22Rv1 (cell line): ENCODE measurements at regions not wholly inside any gene's neighbourhood (a gene's known extent, or its start where the extent isn't known, plus 50 kb on each side); places are given as distances from the start of the nearest gene placed in this dataset.

Experiments
- ZFX ChIP-seq: fragments of 450-650 bp; IDR thresholded peaks from 2 replicates; pipeline ENCODE4 v1.6.1; 2017; ENCODE audit warnings: antibody characterized with exemption, borderline replicate concordance
- TF ChIP-seq, protein P1 (sequence below): fragments of 450-650 bp; IDR thresholded peaks from 2 replicates; pipeline ENCODE4 v1.5.1; 2017; ENCODE audit warnings: mild to moderate bottlenecking

DNA sequence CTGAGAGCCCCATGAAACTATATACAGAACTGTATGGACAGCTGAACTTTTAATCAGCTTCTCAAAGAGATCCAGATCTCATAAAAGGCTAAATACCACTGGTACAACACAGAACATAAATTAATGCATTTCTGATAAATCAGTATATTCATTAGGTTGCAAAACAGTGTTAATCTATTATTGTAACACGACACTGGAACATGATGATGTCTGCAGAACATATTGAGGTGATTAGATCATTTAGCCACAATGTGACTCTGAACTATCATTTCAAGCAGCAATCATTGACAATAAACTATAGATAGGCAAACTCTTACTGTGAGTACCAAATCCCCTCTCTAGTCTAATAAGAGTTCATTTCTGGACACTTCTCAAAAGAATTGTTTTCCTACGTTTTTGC, 50.3 kb downstream of the GASK1B start:
- TF ChIP-seq, protein P1, sequence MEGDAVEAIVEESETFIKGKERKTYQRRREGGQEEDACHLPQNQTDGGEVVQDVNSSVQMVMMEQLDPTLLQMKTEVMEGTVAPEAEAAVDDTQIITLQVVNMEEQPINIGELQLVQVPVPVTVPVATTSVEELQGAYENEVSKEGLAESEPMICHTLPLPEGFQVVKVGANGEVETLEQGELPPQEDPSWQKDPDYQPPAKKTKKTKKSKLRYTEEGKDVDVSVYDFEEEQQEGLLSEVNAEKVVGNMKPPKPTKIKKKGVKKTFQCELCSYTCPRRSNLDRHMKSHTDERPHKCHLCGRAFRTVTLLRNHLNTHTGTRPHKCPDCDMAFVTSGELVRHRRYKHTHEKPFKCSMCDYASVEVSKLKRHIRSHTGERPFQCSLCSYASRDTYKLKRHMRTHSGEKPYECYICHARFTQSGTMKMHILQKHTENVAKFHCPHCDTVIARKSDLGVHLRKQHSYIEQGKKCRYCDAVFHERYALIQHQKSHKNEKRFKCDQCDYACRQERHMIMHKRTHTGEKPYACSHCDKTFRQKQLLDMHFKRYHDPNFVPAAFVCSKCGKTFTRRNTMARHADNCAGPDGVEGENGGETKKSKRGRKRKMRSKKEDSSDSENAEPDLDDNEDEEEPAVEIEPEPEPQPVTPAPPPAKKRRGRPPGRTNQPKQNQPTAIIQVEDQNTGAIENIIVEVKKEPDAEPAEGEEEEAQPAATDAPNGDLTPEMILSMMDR = no peak
- TF ChIP-seq ZFX = no peak
